ENCODE measurements at regions not wholly inside any gene's neighbourhood (a gene's known extent, or its start where the extent isn't known, plus 50 kb on each side); places are given as distances from the start of the nearest gene placed in this dataset.

DNA sequence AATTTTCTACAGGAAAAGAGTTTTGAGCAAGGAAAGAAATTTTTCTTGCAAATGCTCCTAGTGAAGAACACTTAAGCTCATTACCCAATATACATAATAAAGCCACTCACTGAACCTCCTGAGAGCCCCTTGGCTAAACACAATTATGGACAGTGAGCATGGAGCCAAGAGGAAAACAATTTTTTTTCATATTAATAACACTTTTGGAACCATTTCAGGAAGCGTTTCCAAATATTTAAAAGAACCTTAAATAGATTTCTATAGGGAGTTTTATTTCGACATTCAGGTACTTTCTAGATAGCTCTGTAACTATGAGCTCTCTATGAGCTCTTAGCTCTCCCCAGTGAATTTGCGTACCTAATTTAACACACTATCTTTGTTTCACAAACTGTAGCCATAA, 581.1 kb downstream of the ZNF385D start:
- H3K9me3 Mint-ChIP-seq (ENCODE audit: unreplicated experiment): no peaks in the 10 kb centered on the region
- H3K36me3 Mint-ChIP-seq (ENCODE audit: unreplicated experiment): no peaks in the 10 kb centered on the region
- no peak for TF ChIP-seq CTCF (IDR thresholded peaks at IDR 0.05; ENCODE audit: partially characterized antibody, unreplicated experiment)
- H3K27ac Mint-ChIP-seq (ENCODE audit: unreplicated experiment): no peak overlapping the region
- peaks cover 6% of the 10 kb centered on the region for H3K4me1 Mint-ChIP-seq (ENCODE audit: low read depth, unreplicated experiment)
- H3K27me3 Mint-ChIP-seq (ENCODE audit: unreplicated experiment): no peaks in the 10 kb centered on the region
- DNase-seq: no peak
- no peak overlapping the region for H3K4me3 Mint-ChIP-seq (ENCODE audit: unreplicated experiment)

DNA sequence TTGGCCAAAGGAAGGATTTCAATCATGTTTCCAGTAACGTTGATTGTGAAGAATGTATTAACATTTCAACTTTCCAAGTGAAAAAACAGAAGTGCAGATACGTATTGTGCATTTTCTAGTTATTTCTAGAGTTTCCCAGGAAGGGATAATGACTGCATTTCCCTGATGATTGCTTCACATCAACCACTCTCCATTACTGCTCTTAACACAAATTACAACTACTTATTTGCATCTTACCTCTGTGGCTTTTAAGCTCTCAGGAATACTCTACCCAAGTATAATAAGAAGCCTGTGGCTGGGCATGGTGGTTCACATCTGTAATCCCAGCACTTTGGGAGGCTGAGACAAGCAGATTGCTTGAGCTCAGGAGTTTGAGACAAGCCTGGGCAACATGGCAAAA, 582.5 kb downstream of the ZNF385D start:
- no peak overlapping the region for H3K27ac Mint-ChIP-seq (ENCODE audit: unreplicated experiment)
- no peak overlapping the region for H3K4me3 Mint-ChIP-seq (ENCODE audit: unreplicated experiment)
- no peak for TF ChIP-seq CTCF (IDR thresholded peaks at IDR 0.05; ENCODE audit: partially characterized antibody, unreplicated experiment)
- no peak for DNase-seq
- peaks cover 6% of the 10 kb centered on the region for H3K4me1 Mint-ChIP-seq (ENCODE audit: low read depth, unreplicated experiment)
- H3K36me3 Mint-ChIP-seq (ENCODE audit: unreplicated experiment): no peaks in the 10 kb centered on the region
- no peaks in the 10 kb centered on the region for H3K27me3 Mint-ChIP-seq (ENCODE audit: unreplicated experiment)
- no peaks in the 10 kb centered on the region for H3K9me3 Mint-ChIP-seq (ENCODE audit: unreplicated experiment)

- H3K4me3 Mint-ChIP-seq (ENCODE audit: unreplicated experiment): no peak overlapping the region
- H3K27me3 Mint-ChIP-seq (ENCODE audit: unreplicated experiment): no peaks in the 10 kb centered on the region
- no peak for DNase-seq
- no peak for TF ChIP-seq CTCF (IDR thresholded peaks at IDR 0.05; ENCODE audit: partially characterized antibody, unreplicated experiment)
- H3K9me3 Mint-ChIP-seq (ENCODE audit: unreplicated experiment): no peaks in the 10 kb centered on the region
- H3K27ac Mint-ChIP-seq (ENCODE audit: unreplicated experiment): no peak overlapping the region
- no peaks in the 10 kb centered on the region for H3K4me1 Mint-ChIP-seq (ENCODE audit: low read depth, unreplicated experiment)
- no peaks in the 10 kb centered on the region for H3K36me3 Mint-ChIP-seq (ENCODE audit: unreplicated experiment)
Observed at GRCh38 chr3:21163956-21164355, 587.1 kb downstream of the ZNF385D start.

DNA sequence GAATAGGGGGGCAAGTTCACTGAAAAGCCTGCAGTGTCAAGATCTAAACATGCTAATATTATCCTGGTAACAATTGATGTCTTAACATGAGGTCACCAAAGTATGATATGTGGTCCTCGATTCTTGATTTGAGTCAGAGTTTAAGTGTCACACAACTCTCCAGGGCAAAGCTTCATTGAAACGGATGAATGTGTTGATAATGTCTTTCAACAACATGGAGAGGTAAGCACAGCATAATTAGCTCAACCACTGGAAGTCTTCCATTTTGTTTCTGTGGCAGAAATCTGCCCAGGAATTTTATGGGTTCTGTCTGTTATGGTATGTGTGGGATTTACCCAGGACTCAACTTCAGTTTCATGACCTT, 591.5 kb downstream of the ZNF385D start:
- DNase-seq: no peak
- Mint-ChIP-seq H3K27me3 (ENCODE audit: unreplicated experiment) (no peaks in the 10 kb centered on the region), H3K27ac (ENCODE audit: unreplicated experiment) (no peak overlapping the region), H3K36me3 (ENCODE audit: unreplicated experiment) (no peaks in the 10 kb centered on the region), H3K9me3 (ENCODE audit: unreplicated experiment) (no peaks in the 10 kb centered on the region), H3K4me1 (ENCODE audit: low read depth, unreplicated experiment) (no peaks in the 10 kb centered on the region), H3K4me3 (ENCODE audit: unreplicated experiment) (no peak overlapping the region)
- TF ChIP-seq CTCF (IDR thresholded peaks at IDR 0.05; ENCODE audit: partially characterized antibody, unreplicated experiment): no peak

- Mint-ChIP-seq H3K4me3 (ENCODE audit: unreplicated experiment) (no peak overlapping the region), H3K27ac (ENCODE audit: unreplicated experiment) (no peak overlapping the region), H3K9me3 (ENCODE audit: unreplicated experiment) (no peaks in the 10 kb centered on the region), H3K4me1 (ENCODE audit: low read depth, unreplicated experiment) (no peaks in the 10 kb centered on the region), H3K36me3 (ENCODE audit: unreplicated experiment) (no peaks in the 10 kb centered on the region), H3K27me3 (ENCODE audit: unreplicated experiment) (no peaks in the 10 kb centered on the region)
- no peak for TF ChIP-seq CTCF (IDR thresholded peaks at IDR 0.05; ENCODE audit: partially characterized antibody, unreplicated experiment)
- DNase-seq: no peak
Observed at GRCh38 chr3:21158861-21159542, 592.0 kb downstream of the ZNF385D start.

Measured in glutamatergic neuron (in vitro differentiated cells).